ENCODE measurements at regions not wholly inside any gene's neighbourhood (a gene's known extent, or its start where the extent isn't known, plus 50 kb on each side); places are given as distances from the start of the nearest gene placed in this dataset.
"Not testable (repeated sequence)": the region's sequence is repeated elsewhere in the genome, so short reads cannot be mapped to it uniquely, and the experiment has no call there.

DNA sequence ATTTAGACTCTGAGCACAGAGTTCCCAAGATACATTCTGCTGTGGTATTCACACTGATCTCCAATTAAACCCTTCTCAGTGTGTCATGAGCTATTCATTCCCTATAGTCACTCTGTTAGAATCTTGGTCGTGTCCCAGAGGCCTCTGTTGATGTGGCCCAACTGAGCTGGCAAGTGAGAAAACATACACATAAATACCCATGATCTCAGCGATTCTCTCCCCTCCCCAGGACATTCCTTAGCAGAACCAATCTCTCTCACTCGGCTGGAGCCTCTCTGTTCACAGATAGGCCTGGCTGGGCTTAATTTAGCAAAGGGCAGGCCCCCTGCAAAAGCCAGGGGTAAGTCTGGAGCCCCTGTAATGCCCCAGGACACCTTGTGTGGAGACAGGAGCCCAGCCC, 130.8 kb upstream of the NBPF26 start:
- H3K27ac Mint-ChIP-seq; H3K4me1 ChIP-seq (ENCODE audit: control insufficient read depth in 2 of 2, insufficient read depth in 2 of 2, low read length in 2 of 2); ATAC-seq; H3K9me3 ChIP-seq (ENCODE audit: control insufficient read depth in 2 of 3, low read length in 3 of 3); CTCF ChIA-PET; H3K9me3 Mint-ChIP-seq; POLR2A ChIA-PET; H3K4me1 Mint-ChIP-seq; H3K27ac ChIP-seq (ENCODE audit: low read depth, low read length); H3K4me3 ChIP-seq (ENCODE audit: low read length); DNase-seq; H3K36me3 ChIP-seq (ENCODE audit: control insufficient read depth in 2 of 3, insufficient read depth in 3 of 3, low read length in 3 of 3); H3K27me3 ChIP-seq (ENCODE audit: control insufficient read depth in 2 of 2, insufficient read depth in 2 of 2, low read length in 2 of 2); H3K36me3 Mint-ChIP-seq; H3K27me3 Mint-ChIP-seq; intact Hi-C loops (cut with micrococcal nuclease); H3K4me3 Mint-ChIP-seq: not testable (repeated sequence)

DNA sequence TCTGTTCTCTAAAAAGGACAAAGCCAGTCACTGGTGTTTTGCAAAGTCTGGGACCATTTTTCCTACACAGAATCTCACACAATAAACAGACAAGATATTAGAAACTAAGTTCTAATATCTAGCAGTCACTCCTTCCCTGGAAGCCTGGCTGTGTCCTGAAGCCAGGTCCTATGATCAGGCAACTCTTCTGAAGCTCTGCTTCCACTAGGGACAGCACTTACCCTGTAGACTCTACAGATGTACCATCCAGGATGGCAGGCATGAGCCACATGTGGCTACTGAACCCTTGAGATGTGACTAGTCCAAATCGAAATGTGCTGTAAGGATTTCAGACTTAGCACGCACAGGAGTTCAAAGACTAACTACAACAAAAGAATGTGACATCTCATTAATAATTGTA, 130.1 kb upstream of the NBPF26 start:
- H3K4me1 Mint-ChIP-seq, ATAC-seq, H3K27ac Mint-ChIP-seq: not testable (repeated sequence)

DNA sequence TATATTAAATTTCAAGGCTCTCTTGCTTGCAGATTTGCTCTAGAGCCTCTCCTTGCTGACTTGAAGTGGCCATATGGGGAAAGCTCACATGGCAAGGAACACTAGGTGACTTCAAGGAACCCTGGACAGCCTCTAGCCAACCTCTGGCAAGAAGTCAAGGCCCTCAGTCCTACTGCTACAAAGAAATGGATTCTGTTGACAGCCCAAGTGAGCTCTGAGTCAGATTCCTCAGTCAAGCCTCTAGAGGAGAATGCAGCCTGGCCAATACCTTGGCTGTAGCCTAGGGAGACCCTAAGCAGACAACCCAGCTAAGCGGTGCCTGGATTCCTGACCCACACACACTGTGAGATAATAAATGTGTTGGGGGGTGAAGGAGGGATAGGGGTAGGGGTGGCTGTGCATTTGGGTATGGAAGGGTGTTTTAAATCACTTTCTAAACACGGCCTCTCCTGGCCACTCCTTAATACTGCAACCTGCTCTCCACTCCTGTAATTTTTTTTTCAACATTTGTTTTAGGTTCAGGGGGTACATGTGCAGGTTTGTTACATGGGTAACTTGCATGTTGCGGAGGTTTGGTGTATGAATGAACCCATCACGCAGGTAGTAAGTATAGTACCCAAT, 125.3 kb upstream of the NBPF26 start:
- H3K27me3 ChIP-seq (ENCODE audit: control insufficient read depth in 2 of 2, insufficient read depth in 2 of 2, low read length in 2 of 2); H3K4me3 ChIP-seq (ENCODE audit: low read length); H3K27me3 Mint-ChIP-seq; POLR2A ChIA-PET; DNase-seq; H3K36me3 Mint-ChIP-seq; H3K9me3 ChIP-seq (ENCODE audit: control insufficient read depth in 2 of 3, low read length in 3 of 3); H3K27ac ChIP-seq (ENCODE audit: low read depth, low read length); H3K9me3 Mint-ChIP-seq; H3K27ac Mint-ChIP-seq; H3K4me3 Mint-ChIP-seq; CTCF ChIA-PET; intact Hi-C loops (cut with micrococcal nuclease); H3K36me3 ChIP-seq (ENCODE audit: control insufficient read depth in 2 of 3, insufficient read depth in 3 of 3, low read length in 3 of 3); H3K4me1 Mint-ChIP-seq; ATAC-seq; H3K4me1 ChIP-seq (ENCODE audit: control insufficient read depth in 2 of 2, insufficient read depth in 2 of 2, low read length in 2 of 2): not testable (repeated sequence)

More for the DNA sequence above, 130.1 kb upstream of the NBPF26 start:
- H3K27ac ChIP-seq (ENCODE audit: low read depth, low read length); H3K27me3 Mint-ChIP-seq; H3K4me3 ChIP-seq (ENCODE audit: low read length); H3K9me3 ChIP-seq (ENCODE audit: control insufficient read depth in 2 of 3, low read length in 3 of 3); intact Hi-C loops (cut with micrococcal nuclease); POLR2A ChIA-PET; H3K4me1 ChIP-seq (ENCODE audit: control insufficient read depth in 2 of 2, insufficient read depth in 2 of 2, low read length in 2 of 2); H3K4me3 Mint-ChIP-seq; CTCF ChIA-PET; H3K9me3 Mint-ChIP-seq; H3K27me3 ChIP-seq (ENCODE audit: control insufficient read depth in 2 of 2, insufficient read depth in 2 of 2, low read length in 2 of 2); H3K36me3 ChIP-seq (ENCODE audit: control insufficient read depth in 2 of 3, insufficient read depth in 3 of 3, low read length in 3 of 3); DNase-seq; H3K36me3 Mint-ChIP-seq: not testable (repeated sequence)

DNA sequence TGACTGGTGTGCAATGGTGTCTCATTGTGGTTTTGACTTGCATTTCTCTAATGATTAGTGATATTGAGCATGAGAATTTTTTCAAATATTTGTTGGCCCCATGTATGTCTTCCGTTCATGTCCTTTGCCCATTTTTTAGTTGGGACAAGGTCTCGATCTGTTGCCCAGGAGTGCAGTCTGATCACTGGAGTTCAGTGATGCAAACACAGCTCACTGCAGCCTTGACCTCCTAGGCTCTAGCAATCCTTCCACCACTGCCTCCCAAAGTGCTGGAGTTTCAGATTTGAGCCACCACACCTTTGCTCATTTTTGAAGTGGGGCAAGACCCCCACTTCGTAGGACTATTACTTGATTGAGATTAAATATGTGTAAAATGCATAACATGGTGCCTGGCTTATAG, 124.2 kb upstream of the NBPF26 start:
- intact Hi-C loops (cut with micrococcal nuclease); H3K27ac Mint-ChIP-seq; DNase-seq; H3K36me3 ChIP-seq (ENCODE audit: control insufficient read depth in 2 of 3, insufficient read depth in 3 of 3, low read length in 3 of 3); ATAC-seq; CTCF ChIA-PET; H3K27me3 Mint-ChIP-seq; H3K4me3 Mint-ChIP-seq; H3K36me3 Mint-ChIP-seq; H3K4me3 ChIP-seq (ENCODE audit: low read length); H3K4me1 ChIP-seq (ENCODE audit: control insufficient read depth in 2 of 2, insufficient read depth in 2 of 2, low read length in 2 of 2); H3K4me1 Mint-ChIP-seq; H3K9me3 ChIP-seq (ENCODE audit: control insufficient read depth in 2 of 3, low read length in 3 of 3); H3K27me3 ChIP-seq (ENCODE audit: control insufficient read depth in 2 of 2, insufficient read depth in 2 of 2, low read length in 2 of 2); H3K27ac ChIP-seq (ENCODE audit: low read depth, low read length); POLR2A ChIA-PET; H3K9me3 Mint-ChIP-seq: not testable (repeated sequence)

DNA sequence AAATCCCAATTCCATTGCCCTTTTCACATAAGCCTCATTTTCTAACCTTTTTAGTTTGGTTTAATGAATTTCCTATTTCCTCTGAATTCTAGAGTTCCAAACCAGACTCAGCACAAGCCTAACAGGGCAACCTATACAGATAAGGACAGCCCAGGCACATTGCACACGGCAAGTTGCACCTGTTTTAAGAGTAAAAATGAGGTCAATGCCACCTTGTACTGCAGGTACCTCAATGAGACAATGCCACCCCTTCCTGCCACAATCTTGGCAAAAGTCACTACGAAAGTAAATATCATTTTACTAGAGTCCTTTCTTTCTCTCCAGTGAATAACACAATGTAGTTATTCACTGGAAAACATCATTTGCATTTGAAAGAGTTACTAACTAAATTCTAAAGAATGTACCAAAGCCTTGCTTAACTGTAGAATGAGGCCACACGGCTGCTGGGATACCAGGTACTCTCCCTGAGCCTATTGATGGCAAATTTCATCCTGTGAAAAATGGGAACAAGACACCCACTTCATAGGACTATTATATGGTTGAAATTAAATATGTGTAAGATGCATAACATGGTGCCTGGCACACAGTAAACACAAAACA, 123.2 kb upstream of the NBPF26 start:
- POLR2A ChIA-PET; CTCF ChIA-PET; H3K4me1 Mint-ChIP-seq; H3K9me3 ChIP-seq (ENCODE audit: control insufficient read depth in 2 of 3, low read length in 3 of 3); H3K36me3 Mint-ChIP-seq; H3K4me3 Mint-ChIP-seq; H3K27ac ChIP-seq (ENCODE audit: low read depth, low read length); H3K36me3 ChIP-seq (ENCODE audit: control insufficient read depth in 2 of 3, insufficient read depth in 3 of 3, low read length in 3 of 3); H3K27ac Mint-ChIP-seq; intact Hi-C loops (cut with micrococcal nuclease); H3K27me3 ChIP-seq (ENCODE audit: control insufficient read depth in 2 of 2, insufficient read depth in 2 of 2, low read length in 2 of 2); H3K4me1 ChIP-seq (ENCODE audit: control insufficient read depth in 2 of 2, insufficient read depth in 2 of 2, low read length in 2 of 2); H3K9me3 Mint-ChIP-seq; H3K4me3 ChIP-seq (ENCODE audit: low read length); DNase-seq; ATAC-seq; H3K27me3 Mint-ChIP-seq: not testable (repeated sequence)

DNA sequence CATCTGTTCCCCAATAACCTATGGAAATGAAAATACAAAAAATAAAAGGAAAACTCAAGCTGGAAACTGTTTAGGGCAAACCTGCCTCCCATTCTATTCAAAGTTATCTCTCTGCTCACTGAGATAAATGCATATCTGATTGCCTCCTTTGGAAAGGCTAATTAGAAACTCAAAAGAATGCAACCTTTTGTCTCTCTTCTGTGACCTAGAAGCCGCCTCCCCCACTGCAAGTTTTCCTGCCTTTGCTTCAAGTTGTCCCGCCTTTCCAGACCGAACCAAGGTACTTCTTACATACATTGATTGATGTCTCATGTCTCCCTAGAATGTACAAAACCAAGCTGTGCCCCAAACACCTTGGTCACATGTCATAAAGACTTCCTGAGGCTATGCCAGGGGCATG, 115.9 kb upstream of the NBPF26 start:
- intact Hi-C loops (cut with micrococcal nuclease); POLR2A ChIA-PET: not testable (repeated sequence)

DNA sequence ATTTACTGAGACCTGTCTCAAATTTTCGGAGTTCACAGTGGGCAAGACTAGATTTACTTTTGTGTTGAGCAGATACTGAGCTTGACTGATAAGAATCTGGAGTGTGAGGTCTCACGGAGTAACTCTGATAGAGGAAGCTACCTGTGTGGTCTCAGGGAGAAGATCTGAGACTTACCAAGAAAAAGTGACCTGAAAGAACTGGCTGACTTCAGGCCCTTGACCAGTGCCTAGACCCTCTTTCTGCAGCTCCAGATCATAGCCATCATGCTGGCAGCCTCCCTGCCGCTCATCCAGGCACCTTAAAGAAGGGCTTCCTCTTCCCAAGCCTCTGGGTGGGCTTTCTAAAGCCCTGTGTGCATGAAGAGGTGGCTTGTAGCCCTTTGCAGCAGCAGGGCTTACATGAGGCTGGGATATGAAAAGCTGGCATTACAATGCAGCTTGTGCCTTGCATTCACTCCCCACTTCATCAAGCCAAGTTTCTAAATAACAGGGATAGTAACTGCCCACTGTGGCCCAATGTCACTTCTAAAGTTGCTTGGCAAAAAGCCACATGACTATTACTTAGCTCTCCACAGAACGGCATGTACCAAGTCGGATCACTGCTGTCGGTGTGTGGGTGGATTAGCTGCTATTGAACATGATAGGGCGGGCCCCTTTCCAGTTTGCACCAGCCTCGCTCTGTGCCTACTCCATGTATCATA, 115.3 kb upstream of the NBPF26 start:
- H3K9me3 ChIP-seq (ENCODE audit: control insufficient read depth in 2 of 3, low read length in 3 of 3); H3K27me3 Mint-ChIP-seq; DNase-seq; POLR2A ChIA-PET; H3K36me3 Mint-ChIP-seq; H3K36me3 ChIP-seq (ENCODE audit: control insufficient read depth in 2 of 3, insufficient read depth in 3 of 3, low read length in 3 of 3); H3K4me3 Mint-ChIP-seq; H3K27me3 ChIP-seq (ENCODE audit: control insufficient read depth in 2 of 2, insufficient read depth in 2 of 2, low read length in 2 of 2); H3K4me1 ChIP-seq (ENCODE audit: control insufficient read depth in 2 of 2, insufficient read depth in 2 of 2, low read length in 2 of 2); intact Hi-C loops (cut with micrococcal nuclease); H3K27ac ChIP-seq (ENCODE audit: low read depth, low read length); H3K27ac Mint-ChIP-seq; CTCF ChIA-PET; H3K9me3 Mint-ChIP-seq; H3K4me3 ChIP-seq (ENCODE audit: low read length); H3K4me1 Mint-ChIP-seq: not testable (repeated sequence)
- peak; percentile 60 for ATAC-seq

More for the DNA sequence above, 115.9 kb upstream of the NBPF26 start:
- DNase-seq; H3K27ac Mint-ChIP-seq; H3K9me3 ChIP-seq (ENCODE audit: control insufficient read depth in 2 of 3, low read length in 3 of 3); H3K27ac ChIP-seq (ENCODE audit: low read depth, low read length); H3K27me3 Mint-ChIP-seq; H3K27me3 ChIP-seq (ENCODE audit: control insufficient read depth in 2 of 2, insufficient read depth in 2 of 2, low read length in 2 of 2); ATAC-seq; H3K4me1 ChIP-seq (ENCODE audit: control insufficient read depth in 2 of 2, insufficient read depth in 2 of 2, low read length in 2 of 2); CTCF ChIA-PET; H3K36me3 ChIP-seq (ENCODE audit: control insufficient read depth in 2 of 3, insufficient read depth in 3 of 3, low read length in 3 of 3); H3K4me3 Mint-ChIP-seq; H3K4me1 Mint-ChIP-seq; H3K4me3 ChIP-seq (ENCODE audit: low read length); H3K36me3 Mint-ChIP-seq; H3K9me3 Mint-ChIP-seq: not testable (repeated sequence)
